HUES48 (cell line): ENCODE measurements at regions not wholly inside any gene's neighbourhood (a gene's known extent, or its start where the extent isn't known, plus 50 kb on each side); places are given as distances from the start of the nearest gene placed in this dataset.
"Not testable (repeated sequence)": the region's sequence is repeated elsewhere in the genome, so short reads cannot be mapped to it uniquely, and the experiment has no call there.

Experiments
- H3K27ac ChIP-seq: one replicate; pipeline ENCODE4 v1.7.0; 2013; ENCODE audit warnings: low read depth, low read length, inconsistent platforms
- H3K27me3 ChIP-seq: 2 replicates; pipeline ENCODE4 v1.6.1; 2013; ENCODE audit warnings: mild to moderate bottlenecking, low read length; ENCODE audit not compliant: control insufficient read depth, insufficient read depth
- H3K36me3 ChIP-seq: 2 replicates; pipeline ENCODE4 v1.6.1; 2013; ENCODE audit warnings: low read length; ENCODE audit not compliant: control insufficient read depth, insufficient read depth
- H3K4me1 ChIP-seq: 2 replicates; pipeline ENCODE4 v1.6.1; 2013; ENCODE audit warnings: mild to moderate bottlenecking, low read length; ENCODE audit not compliant: control insufficient read depth, insufficient read depth
- H3K4me3 ChIP-seq: 2 replicates; pipeline ENCODE4 v1.5.1; 2013; ENCODE audit warnings: mild to moderate bottlenecking, low read depth, low read length
- H3K9ac ChIP-seq: 2 replicates; pipeline ENCODE4 v1.6.1; 2013; ENCODE audit warnings: mild to moderate bottlenecking, low read depth, low read length, moderate library complexity
- H3K9me3 ChIP-seq: 2 replicates; pipeline ENCODE4 v1.6.1; 2013; ENCODE audit warnings: low read length; ENCODE audit not compliant: control insufficient read depth, insufficient read depth

DNA sequence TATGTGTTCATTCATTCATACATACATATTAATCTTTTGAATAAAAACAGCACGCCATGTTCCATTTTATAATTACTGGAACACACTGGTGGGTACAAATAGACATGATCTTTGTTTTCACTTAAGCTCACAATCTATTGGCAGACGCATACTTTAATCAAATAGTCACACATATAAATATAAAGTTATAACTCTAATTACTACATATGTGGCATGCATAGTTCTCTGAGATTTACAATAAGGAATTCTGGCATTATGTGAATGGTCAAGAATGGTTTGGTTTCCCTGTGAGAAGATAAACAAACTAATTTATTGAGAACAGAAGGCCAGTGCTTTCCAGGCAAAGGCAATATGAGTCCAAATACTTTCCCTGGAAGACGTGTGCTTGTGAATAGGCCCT is 576.2 kb downstream of the CDH8 start:
- H3K36me3 ChIP-seq, result no peaks in the 10 kb centered on the region
- no peaks in the 10 kb centered on the region for H3K9me3 ChIP-seq
- no peak overlapping the region for H3K27ac ChIP-seq
- H3K4me1 ChIP-seq, result no peaks in the 10 kb centered on the region
- H3K9ac ChIP-seq, result no peak overlapping the region
- H3K4me3 ChIP-seq, result no peak overlapping the region
- no peaks in the 10 kb centered on the region for H3K27me3 ChIP-seq

DNA sequence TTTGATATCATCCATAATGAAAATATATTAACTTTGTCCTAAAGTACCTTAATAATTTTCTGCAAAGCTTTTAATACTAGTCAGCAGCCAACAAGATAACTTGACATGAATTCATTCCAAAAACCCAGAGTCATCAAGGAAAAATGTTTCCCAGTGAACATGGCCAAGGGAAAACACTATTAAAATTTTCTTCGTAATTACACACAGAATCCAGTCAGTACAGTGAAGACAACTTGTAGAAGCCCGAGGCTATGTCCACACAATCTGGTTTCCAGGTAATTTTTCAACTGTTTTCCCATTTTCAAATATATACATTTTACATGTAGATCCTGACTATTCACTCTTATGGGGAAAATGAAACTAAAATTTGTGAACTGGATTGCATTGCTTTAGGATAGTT is 600.9 kb downstream of the CDH8 start:
- Histone ChIP-seq H3K9me3 (no peaks in the 10 kb centered on the region), H3K36me3 (no peaks in the 10 kb centered on the region), H3K4me3 (no peak overlapping the region), H3K4me1 (no peaks in the 10 kb centered on the region), H3K27me3 (no peaks in the 10 kb centered on the region), H3K27ac (no peak overlapping the region), H3K9ac (no peak overlapping the region)

DNA sequence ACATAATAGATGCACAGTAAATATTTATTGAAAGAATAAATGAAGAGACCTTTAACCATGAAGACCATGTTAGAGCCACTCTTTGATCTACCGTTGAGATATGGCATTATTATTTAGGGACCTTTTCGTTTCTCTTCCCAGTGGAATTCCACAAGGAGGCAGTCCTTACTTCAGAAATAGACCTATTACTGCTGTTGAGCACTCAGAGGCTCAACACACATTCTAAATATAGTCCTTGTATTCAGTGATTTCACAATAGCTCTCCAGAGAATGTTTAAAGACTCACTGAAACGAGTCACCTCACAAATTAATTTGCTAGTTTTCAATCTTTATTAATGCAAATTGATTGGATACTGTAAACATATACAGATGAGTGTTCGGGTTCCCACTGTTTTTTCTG is 603.8 kb downstream of the CDH8 start:
- H3K4me3 ChIP-seq, result no peak overlapping the region
- no peaks in the 10 kb centered on the region for H3K36me3 ChIP-seq
- H3K4me1 ChIP-seq, result no peaks in the 10 kb centered on the region
- no peaks in the 10 kb centered on the region for H3K9me3 ChIP-seq
- H3K27me3 ChIP-seq, result no peaks in the 10 kb centered on the region
- H3K27ac ChIP-seq, result no peak overlapping the region
- H3K9ac ChIP-seq, result no peak overlapping the region

DNA sequence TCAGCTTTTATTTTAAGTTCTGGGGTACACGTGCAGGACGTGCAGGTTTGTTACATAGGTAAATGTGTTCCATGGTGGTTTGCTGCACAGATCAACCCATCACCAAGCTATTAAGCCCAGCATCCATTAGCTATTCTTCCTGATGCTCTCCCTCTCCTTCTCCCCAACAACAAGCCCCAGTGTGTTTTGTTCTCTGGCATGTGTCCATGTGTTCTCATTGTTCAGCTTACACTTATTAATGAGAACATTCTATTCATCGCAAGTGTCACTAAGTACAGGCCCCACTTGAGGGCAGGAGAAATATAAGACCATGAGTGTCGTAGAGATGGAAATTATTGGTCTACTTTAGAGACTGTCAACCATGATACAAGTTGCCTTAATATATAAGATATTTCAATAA is 615.1 kb downstream of the CDH8 start:
- no peak overlapping the region for H3K4me3 ChIP-seq
- no peaks in the 10 kb centered on the region for H3K36me3 ChIP-seq
- H3K9me3 ChIP-seq, result no peaks in the 10 kb centered on the region
- H3K4me1 ChIP-seq, result peaks cover 7% of the 10 kb centered on the region; the same call in 1 of the 2 replicates
- H3K9ac ChIP-seq, result no peak overlapping the region
- no peak overlapping the region for H3K27ac ChIP-seq
- no peaks in the 10 kb centered on the region for H3K27me3 ChIP-seq

DNA sequence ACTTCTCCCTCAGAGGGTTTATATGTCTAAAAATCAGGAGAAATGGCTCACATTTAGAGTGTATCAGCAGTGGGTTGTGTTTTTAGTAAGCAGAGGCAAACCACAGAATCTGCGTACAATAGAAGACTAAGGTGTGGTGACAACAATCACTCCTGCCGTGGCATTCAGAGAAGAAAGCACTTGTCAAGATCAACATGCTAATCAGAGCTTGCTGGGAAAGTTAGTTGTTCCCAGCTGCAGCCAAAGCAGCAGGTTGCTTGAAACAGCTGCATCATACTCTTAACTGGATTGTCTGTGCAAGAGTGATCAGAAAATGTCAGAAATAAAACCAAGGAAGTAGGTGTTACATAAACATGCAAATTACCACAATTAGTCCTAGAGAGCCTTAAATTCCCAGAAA is 616.4 kb downstream of the CDH8 start:
- H3K27me3 ChIP-seq, result no peaks in the 10 kb centered on the region
- H3K4me3 ChIP-seq, result no peak overlapping the region
- H3K9me3 ChIP-seq, result no peaks in the 10 kb centered on the region
- no peaks in the 10 kb centered on the region for H3K36me3 ChIP-seq
- no peak overlapping the region for H3K9ac ChIP-seq
- H3K27ac ChIP-seq, result no peak overlapping the region
- peaks cover 7% of the 10 kb centered on the region; the same call in 1 of the 2 replicates for H3K4me1 ChIP-seq

DNA sequence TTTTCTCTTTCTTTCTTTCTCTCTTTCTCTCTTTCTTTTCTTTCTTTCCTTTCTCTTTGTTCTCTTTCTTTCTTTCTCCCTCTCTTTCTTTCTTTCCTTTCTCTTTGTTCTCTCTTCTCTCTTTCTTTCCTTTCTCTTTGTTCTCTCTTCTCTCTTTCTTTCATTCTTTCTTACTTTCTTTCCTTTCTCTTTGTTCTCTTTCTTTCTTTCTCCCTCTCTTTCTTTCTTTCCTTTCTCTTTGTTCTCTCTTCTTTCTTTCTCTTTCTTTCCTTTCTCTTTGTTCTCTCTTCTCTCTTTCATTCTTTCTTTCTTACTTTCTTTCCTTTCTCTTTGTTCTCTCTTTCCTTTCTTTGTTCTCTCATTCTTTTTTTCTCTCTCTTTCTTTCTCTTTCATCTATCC is 617.4 kb downstream of the CDH8 start:
- H3K4me3 ChIP-seq, H3K9ac ChIP-seq, H3K27me3 ChIP-seq, H3K36me3 ChIP-seq, H3K9me3 ChIP-seq, H3K27ac ChIP-seq, H3K4me1 ChIP-seq: not testable (repeated sequence)

DNA sequence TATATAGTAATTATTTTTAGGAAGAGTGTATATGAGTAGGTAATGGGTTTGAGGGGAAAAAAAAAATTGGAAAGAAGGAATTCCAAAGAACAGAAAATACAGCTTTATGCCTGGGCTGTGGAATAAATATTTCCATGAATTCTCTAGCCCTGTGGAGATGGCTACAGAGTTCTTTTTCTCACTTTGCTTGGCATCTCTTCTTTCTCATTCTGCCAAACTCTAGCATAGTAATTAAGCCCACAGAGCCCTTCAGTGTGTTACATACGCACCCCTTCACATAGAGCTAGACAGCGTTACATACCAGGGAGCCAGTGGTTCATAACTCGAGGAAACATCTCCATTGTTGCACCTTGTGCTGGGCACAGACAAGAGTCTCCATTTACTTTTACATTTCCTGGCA is 621.1 kb downstream of the CDH8 start:
- H3K4me3 ChIP-seq, result no peak overlapping the region
- H3K9me3 ChIP-seq, result no peaks in the 10 kb centered on the region
- no peaks in the 10 kb centered on the region for H3K27me3 ChIP-seq
- no peak overlapping the region for H3K9ac ChIP-seq
- no peak overlapping the region for H3K27ac ChIP-seq
- H3K36me3 ChIP-seq, result no peaks in the 10 kb centered on the region
- H3K4me1 ChIP-seq, result peaks cover 7% of the 10 kb centered on the region; the same call in 1 of the 2 replicates

DNA sequence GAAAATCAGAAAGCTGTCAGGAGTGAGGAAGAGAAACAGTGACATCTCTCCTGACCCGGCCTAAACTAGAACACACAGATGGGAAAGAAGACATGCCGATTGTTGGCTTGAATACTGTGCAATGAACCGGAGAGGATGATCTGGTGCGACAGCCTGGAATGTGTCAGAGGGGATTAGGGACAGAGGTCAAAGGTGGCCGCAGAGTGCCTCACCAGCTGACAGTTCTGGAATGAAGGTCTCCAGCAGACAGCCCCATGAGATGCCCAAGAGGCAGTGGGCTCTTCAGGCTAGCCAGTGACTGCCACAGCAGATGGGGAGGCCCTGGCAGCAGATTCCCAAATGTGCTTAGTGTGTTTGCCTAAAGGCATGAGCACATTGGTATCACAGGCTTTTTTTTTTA is 623.2 kb downstream of the CDH8 start:
- Histone ChIP-seq H3K9ac (no peak overlapping the region), H3K4me3 (no peak overlapping the region), H3K4me1 (no peaks in the 10 kb centered on the region), H3K36me3 (no peaks in the 10 kb centered on the region), H3K27me3 (no peaks in the 10 kb centered on the region), H3K27ac (no peak overlapping the region), H3K9me3 (no peaks in the 10 kb centered on the region)

DNA sequence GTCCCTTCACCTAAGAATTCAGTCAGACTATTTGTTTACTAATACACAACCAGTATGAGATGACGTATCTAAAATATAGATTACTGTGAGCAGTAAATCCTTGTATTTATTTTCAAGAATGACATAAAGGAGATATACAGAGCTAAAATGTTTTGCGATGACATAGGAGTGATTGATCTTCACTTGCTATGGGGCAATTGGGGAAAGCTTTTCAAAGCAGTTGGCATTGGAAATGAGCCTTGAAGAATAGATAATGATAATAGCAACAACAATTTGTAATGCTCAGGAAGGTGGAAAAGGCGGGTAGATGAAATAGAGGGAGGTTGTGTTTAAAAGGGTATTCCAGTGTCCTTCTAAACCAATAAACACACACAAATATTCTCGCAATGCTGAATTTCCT is 623.7 kb downstream of the CDH8 start:
- Histone ChIP-seq H3K4me1 (no peaks in the 10 kb centered on the region), H3K9ac (no peak overlapping the region), H3K4me3 (no peak overlapping the region), H3K27me3 (no peaks in the 10 kb centered on the region), H3K27ac (no peak overlapping the region), H3K36me3 (no peaks in the 10 kb centered on the region), H3K9me3 (no peaks in the 10 kb centered on the region)

DNA sequence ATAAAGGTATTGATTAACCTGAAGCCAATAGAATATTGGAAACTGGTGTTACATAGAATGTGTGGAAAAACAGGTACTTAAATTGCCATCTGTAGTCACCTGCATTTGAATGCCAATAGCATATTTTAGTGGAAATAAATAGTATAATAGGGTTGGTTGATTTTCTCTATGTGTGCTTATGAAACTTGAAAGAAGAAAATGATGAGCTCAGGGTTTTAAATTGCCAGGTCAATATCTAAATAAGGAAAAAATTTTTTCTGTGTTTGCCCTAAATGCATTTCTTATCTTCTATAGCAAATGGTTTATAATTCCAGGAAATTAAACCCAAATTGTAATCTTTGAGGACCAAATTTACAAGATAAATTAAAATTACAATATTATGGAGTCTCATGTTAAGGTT is 626.6 kb downstream of the CDH8 start:
- Histone ChIP-seq H3K4me3 (no peak overlapping the region), H3K27me3 (no peaks in the 10 kb centered on the region), H3K9ac (no peak overlapping the region), H3K4me1 (no peaks in the 10 kb centered on the region), H3K27ac (no peak overlapping the region), H3K9me3 (no peaks in the 10 kb centered on the region), H3K36me3 (no peaks in the 10 kb centered on the region)

DNA sequence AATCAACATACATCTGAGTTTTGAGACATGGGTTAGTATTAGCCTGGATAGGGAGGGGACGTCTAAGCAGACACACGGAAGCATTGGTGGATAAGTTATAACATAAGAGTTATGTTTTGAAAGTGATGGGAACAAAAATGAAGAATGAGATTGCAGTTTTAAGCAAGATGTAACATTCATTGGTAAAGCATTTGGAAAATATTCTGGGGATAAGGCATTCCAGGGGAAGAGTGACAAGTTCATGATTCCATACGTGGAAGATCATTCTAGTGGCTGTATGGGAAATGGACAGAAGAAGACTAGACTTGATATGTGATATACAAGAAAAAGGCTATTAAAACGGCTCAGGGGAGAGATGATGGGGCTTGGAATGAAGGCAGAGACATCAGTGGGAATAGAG is 632.9 kb downstream of the CDH8 start:
- Histone ChIP-seq H3K4me3 (no peak overlapping the region), H3K27me3 (no peaks in the 10 kb centered on the region), H3K9me3 (no peaks in the 10 kb centered on the region), H3K36me3 (no peaks in the 10 kb centered on the region), H3K27ac (no peak overlapping the region), H3K9ac (no peak overlapping the region), H3K4me1 (no peaks in the 10 kb centered on the region)

DNA sequence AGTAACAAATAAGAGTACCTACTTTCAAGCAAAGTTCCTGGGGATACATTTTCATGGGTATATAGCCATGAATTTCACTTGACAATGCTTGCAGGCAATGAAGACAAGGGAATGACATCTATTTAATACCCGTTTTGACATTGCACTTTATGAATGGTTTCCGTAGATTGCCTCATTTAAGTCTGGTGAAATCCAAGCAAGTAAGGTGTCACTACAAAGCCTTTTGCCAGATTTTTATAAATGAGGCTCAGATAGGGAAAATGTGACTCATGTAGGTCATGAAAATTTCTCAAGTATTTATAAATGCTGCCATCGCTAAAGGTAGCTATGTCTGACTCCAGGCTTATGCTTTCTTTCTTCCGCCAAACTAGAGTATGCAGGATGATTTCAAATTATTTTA is 644.3 kb downstream of the CDH8 start:
- H3K27me3 ChIP-seq, result no peaks in the 10 kb centered on the region
- H3K4me3 ChIP-seq, result no peak overlapping the region
- H3K27ac ChIP-seq, result no peak overlapping the region
- H3K9me3 ChIP-seq, result no peaks in the 10 kb centered on the region
- H3K36me3 ChIP-seq, result no peaks in the 10 kb centered on the region
- no peaks in the 10 kb centered on the region for H3K4me1 ChIP-seq
- H3K9ac ChIP-seq, result no peak overlapping the region
